ENCODE measurements at regions not wholly inside any gene's neighbourhood (a gene's known extent, or its start where the extent isn't known, plus 50 kb on each side); places are given as distances from the start of the nearest gene placed in this dataset.
A peak's percentile ranks its signal among the peaks of the same experiment; 100 is the strongest.

- Histone ChIP-seq H3K9ac (peak overlapping the region; percentile 11; the same call in 1 of the 2 replicates), H4K20me1 (ENCODE audit: insufficient read depth) (no peaks in the 10 kb centered on the region), H3K27ac (peak overlapping the region; percentile 98; the same call in 1 of the 2 replicates), H3K4me1 (ENCODE audit: low read depth, poor library complexity, severe bottlenecking) (peaks cover 67% of the 10 kb centered on the region), H3K4me2 (no peak overlapping the region), H3K36me3 (ENCODE audit: insufficient read depth) (no peaks in the 10 kb centered on the region), H2AFZ (ENCODE audit: low read depth) (peak overlapping the region; percentile 10; the same call in 1 of the 2 replicates), H3K79me2 (ENCODE audit: insufficient read depth, low read depth) (peaks cover 21% of the 10 kb centered on the region), H3K4me3 (IDR thresholded peaks at IDR 0.05; ENCODE audit: insufficient read depth, low read depth, low read length) (no peak overlapping the region), H3K27me3 (ENCODE audit: insufficient read depth, low read depth) (no peaks in the 10 kb centered on the region)
- TF ChIP-seq, protein P1, sequence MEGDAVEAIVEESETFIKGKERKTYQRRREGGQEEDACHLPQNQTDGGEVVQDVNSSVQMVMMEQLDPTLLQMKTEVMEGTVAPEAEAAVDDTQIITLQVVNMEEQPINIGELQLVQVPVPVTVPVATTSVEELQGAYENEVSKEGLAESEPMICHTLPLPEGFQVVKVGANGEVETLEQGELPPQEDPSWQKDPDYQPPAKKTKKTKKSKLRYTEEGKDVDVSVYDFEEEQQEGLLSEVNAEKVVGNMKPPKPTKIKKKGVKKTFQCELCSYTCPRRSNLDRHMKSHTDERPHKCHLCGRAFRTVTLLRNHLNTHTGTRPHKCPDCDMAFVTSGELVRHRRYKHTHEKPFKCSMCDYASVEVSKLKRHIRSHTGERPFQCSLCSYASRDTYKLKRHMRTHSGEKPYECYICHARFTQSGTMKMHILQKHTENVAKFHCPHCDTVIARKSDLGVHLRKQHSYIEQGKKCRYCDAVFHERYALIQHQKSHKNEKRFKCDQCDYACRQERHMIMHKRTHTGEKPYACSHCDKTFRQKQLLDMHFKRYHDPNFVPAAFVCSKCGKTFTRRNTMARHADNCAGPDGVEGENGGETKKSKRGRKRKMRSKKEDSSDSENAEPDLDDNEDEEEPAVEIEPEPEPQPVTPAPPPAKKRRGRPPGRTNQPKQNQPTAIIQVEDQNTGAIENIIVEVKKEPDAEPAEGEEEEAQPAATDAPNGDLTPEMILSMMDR (conservative IDR thresholded peaks at IDR 0.05; ENCODE audit: low read depth, low read length): no peak
Measured at GRCh38 chrX:39857780-39858179, 240.0 kb downstream of the BCOR start.

DNA sequence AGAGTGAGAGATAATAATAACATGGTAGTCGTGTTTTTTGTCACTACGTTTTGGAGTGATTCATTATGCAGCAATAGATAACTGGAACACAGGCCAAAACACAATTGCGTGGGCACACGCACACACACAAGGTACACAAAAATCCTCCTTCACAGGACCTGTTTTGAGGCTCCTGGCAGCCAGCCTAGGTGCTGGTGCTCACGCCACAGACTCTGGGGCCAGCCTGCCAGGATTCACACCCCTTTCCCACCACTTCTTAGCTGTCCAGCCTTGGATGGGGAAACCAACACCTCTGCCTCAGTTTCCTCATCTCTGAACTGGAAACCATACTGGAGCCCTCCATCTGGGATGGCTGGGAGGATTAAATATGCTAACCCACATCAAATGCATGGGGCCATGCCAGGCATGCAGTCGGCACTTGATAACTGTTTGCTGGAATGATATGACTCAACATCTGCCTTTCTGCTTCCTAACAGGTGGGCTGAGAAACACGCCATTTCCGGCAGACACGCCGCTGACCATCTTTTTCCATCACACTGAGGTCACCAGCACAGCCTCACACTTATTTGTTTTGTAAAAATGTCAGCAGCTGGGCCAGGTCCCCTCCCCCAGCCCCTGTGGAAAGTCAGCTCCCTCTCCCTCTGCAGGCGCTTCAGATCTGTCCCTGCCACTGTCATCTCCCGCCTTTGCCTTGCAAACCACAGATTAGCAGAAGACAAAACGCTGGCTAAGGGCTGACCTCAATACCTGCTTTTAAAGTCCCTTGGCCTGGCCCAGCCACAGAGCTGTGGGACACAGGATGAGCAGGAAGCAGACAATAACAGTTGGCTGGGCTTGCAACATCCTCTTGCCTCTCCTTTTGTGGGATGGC is 237.5 kb downstream of the BCOR start:
- no peaks in the 10 kb centered on the region for H4K20me1 ChIP-seq (ENCODE audit: insufficient read depth)
- H3K79me2 ChIP-seq (ENCODE audit: insufficient read depth, low read depth): no peaks in the 10 kb centered on the region
- peak overlapping the region; percentile 98 for H3K27ac ChIP-seq
- no peaks in the 10 kb centered on the region for H3K36me3 ChIP-seq (ENCODE audit: insufficient read depth)
- H3K4me1 ChIP-seq (ENCODE audit: low read depth, poor library complexity, severe bottlenecking): peaks cover 61% of the 10 kb centered on the region
- H3K4me3 ChIP-seq (IDR thresholded peaks at IDR 0.05; ENCODE audit: insufficient read depth, low read depth, low read length): no peak overlapping the region
- H3K9ac ChIP-seq: peak overlapping the region; percentile 66
- H2AFZ ChIP-seq (ENCODE audit: low read depth): no peak overlapping the region; the same call in 1 of the 2 replicates
- no peaks in the 10 kb centered on the region for H3K27me3 ChIP-seq (ENCODE audit: insufficient read depth, low read depth)
- peak overlapping the region; percentile 77 for H3K4me2 ChIP-seq
- TF ChIP-seq, protein P1 (conservative IDR thresholded peaks at IDR 0.05; ENCODE audit: low read depth, low read length): no peak

- Histone ChIP-seq H3K4me3 (IDR thresholded peaks at IDR 0.05; ENCODE audit: insufficient read depth, low read depth, low read length) (no peak overlapping the region), H3K4me1 (ENCODE audit: low read depth, poor library complexity, severe bottlenecking) (peaks cover 41% of the 10 kb centered on the region), H3K36me3 (ENCODE audit: insufficient read depth) (no peaks in the 10 kb centered on the region), H2AFZ (ENCODE audit: low read depth) (no peak overlapping the region), H3K27me3 (ENCODE audit: insufficient read depth, low read depth) (no peaks in the 10 kb centered on the region), H3K79me2 (ENCODE audit: insufficient read depth, low read depth) (no peaks in the 10 kb centered on the region), H3K9ac (no peak overlapping the region), H3K4me2 (no peak overlapping the region), H3K27ac (no peak overlapping the region), H4K20me1 (ENCODE audit: insufficient read depth) (no peaks in the 10 kb centered on the region)
- TF ChIP-seq, protein P1 (conservative IDR thresholded peaks at IDR 0.05; ENCODE audit: low read depth, low read length): no peak
Measured at GRCh38 chrX:39862963-39863362, 234.8 kb downstream of the BCOR start.

DNA sequence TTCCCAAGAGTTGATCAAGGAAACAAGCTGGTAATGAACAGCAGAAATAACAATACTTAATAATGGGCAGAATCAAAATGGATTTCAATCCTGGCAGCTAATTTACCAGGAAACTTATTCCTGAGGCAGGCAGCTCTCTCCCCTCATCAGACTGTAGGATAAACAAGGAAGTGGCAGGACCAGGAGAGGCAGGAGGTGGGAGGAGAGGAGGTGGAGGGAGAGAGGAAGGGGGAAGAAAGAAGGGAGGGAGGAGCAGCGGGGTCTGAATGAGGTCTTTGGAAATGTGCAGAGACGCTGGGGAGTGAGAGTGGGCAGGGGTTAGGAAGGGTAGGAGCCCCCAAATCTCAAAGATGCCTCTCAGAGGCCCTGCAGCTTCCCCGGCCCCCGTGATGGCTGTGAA is 231.5 kb downstream of the BCOR start:
- Histone ChIP-seq H3K36me3 (ENCODE audit: insufficient read depth) (no peaks in the 10 kb centered on the region), H3K27ac (no peak overlapping the region), H2AFZ (ENCODE audit: low read depth) (no peak overlapping the region), H3K27me3 (ENCODE audit: insufficient read depth, low read depth) (no peaks in the 10 kb centered on the region), H3K4me2 (no peak overlapping the region), H3K79me2 (ENCODE audit: insufficient read depth, low read depth) (no peaks in the 10 kb centered on the region), H4K20me1 (ENCODE audit: insufficient read depth) (no peaks in the 10 kb centered on the region), H3K4me3 (IDR thresholded peaks at IDR 0.05; ENCODE audit: insufficient read depth, low read depth, low read length) (no peak overlapping the region), H3K9ac (no peak overlapping the region), H3K4me1 (ENCODE audit: low read depth, poor library complexity, severe bottlenecking) (peaks cover 8% of the 10 kb centered on the region)
- TF ChIP-seq, protein P1 (conservative IDR thresholded peaks at IDR 0.05; ENCODE audit: low read depth, low read length): no peak
